COLO668 (cell line): ENCODE measurements at regions not wholly inside any gene's neighbourhood (a gene's known extent, or its start where the extent isn't known, plus 50 kb on each side); places are given as distances from the start of the nearest gene placed in this dataset.

Source experiments
- DNase-seq: peaks from one replicate; lab custom pipeline; 2025; ENCODE audit not compliant: unreplicated experiment; lab: John Stamatoyannopoulos, UW

DNA sequence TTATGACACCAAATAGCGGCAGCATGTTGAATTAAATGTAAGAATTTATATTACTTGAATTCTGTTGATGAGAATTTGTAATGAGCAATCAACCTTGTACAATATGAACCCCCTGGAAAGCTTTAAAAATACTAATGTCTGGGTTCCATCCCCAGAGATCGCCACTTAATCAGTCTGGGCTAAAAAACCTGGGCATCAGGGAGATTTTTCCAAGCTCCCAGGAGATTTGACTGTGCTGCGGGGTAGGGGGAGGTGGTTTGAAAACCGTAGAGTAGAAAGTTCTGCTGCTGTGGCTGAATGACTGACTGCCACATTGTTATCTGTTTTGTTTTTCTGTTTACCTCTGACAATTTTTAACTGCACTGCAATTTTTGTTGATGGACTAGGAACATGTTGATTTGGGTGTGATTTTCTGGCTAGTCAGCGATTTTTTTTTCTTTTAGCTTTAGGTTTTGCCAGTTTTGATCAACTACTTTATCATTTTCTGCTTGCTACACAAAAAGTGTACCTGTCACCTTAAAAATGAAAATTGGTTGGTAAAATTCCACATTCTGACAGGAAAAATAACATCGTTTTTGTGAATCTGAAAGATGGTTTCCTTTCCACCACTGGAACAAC lies 79.3 kb downstream of the PCTP start:
- DNase-seq: no peak

DNA sequence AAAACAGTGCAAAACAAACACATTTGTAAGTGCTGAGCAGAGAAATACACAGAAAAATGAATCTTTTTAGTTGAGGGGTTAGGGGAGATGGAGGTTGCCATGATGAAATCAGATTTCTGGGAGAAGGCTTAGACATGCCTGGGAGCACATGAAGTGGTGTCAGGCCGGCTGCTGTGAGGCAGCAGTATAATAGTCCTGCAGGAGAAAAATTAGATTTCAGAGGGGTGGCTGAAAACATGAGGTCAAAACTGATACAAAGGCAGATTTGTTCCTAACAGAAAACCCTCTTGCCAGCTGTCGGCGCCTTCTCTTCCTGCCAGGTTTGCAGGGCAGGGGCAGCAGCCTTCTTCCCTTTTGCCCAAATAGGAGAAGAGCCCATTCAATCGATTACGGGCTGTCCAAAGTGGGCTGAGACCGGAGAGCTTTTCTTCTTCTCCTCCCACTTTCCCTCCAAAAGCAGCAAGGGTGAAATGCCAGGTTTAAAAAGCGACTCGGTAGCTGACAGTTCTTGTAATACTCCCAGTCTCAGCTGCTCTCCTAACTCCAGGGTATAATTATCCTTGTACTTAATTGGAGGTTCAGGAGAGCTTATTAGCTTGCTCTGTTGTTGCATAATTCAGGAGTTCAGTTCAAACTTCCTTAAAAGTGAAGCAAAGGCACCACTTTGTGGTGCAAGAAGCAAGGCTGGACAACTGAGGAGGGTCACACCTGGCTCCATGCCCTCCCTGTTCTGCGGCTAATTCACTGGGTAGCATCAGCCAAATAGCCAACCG lies 80.0 kb downstream of the PCTP start:
- DNase-seq: no peak

DNA sequence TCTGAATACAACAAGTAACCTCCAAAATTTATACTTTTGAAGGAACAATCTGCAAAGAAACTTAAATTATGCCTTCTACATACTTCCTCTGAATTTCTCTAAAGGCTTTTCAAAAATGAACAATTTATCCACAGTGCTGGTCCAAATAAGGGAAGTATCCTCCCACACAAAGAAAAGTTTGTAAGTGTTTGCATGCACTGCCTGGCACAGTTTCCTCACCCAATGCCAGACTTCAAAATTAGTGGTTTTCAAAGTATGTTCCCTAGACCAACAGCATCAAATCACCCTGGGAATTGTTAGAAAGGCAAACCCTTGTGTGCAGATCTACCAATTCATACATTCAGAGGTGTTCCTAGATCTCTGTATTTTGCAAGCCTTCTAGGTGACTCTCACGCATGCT lies 82.5 kb downstream of the PCTP start:
- no peak for DNase-seq

DNA sequence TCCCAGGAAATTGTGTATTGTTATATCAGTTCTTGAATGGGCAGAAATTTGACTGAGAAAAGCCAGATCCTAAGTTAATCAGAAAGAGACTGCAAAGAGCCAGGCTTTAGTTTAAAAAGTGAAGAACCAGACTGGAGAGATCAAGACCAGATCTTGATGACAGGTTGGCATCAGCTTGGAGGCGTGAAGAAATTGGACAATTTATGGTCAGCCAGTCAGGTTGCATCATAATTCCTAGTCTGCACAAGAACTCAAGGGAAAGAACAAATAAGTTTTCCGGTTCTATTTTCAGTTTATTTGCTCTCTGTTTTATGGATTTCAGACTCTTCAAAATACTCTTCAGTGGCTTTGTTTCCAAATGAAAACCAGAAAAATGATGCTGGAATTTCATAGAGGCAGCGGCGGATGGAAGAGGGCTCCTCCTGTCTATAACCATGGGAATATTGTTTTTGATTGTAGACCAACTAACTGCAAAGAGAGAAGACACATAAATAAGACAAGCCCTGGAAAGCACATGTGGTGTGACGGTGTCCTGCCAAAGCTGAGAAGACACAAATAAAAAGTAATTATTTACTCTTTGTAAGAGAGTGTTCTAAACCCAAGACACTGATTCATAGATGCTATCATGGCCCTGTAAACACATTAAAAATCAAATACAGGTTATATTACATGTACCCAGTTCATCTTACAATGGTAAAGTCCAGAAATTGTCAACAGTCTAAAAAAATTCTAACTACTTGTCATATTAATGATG lies 91.7 kb downstream of the PCTP start:
- DNase-seq: no peak

DNA sequence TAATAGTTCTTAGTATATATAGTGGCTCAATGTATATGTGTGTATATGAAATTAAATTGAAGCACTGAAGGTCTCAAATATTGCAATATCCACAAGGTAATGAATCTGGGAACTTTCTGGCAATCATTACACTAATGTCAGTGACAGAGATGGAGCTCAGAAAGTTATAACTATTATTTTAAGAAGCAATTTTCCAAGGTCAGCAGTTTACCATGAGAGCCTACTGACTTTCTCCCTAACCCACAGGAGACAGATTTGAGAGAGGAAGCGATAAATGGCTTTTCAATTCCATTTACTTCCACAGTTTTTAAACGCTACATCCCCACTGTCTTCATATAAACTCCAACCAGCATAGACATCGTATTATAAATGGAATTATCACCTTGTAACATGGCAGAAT lies 92.9 kb downstream of the PCTP start:
- no peak for DNase-seq

DNA sequence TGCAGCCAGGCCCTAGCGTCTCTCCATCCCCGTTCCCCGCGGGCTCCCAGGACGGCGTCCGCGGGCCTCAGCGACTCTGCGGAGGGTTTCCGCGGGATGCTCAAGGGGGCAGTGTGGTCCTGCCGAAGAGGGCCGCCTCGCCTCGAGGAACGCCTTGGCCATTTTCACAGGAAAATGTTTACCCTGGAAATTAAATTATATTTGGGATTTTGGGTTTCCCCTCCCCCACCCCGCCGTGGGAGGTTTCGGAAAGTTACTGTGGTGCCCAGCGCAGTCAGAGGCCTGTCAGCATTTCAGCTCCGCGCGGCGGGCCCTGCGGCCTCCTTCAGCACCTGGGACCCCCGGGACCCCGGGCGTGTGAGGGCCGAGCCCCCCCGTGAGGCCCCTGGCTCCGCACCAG lies 94.5 kb downstream of the PCTP start:
- DNase-seq: peak; percentile 6

DNA sequence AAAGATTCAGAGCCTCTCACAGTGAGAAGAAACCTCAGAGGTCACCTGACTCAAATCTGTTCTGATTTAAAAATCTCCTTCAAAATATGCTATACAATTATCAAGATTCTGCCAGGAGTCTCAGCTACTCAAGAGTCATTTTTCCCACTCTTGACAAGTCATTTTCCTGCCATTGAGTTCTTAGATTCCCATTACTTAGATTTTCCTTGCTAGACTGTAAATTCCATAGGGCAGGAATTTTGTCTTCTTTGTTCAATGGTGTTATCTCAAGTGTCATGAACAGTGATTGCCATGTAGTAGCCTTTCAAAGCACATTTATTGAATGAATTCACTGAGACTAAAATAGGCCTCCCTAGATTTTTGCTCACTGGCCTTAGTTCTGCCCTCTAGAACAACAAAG lies 95.9 kb downstream of the PCTP start:
- DNase-seq: no peak

DNA sequence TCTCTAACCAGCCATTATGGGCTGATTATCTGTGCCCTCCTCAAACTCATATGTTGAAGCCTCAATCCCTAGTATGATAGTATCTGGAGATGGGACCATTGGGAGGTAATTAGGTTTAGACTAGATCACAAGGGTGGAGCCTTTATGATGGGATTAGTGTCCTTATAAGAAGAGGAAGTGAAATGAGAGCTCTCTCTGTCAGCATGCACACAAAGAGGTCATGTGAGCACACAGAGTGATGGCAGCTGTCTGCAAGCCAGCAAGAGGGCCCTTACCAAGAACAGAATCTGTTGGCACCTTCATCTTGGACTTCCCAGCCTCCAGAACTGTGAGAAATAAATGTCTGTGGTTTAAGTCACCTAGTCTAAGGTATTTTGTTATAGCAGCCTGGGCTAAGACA lies 101.9 kb downstream of the PCTP start:
- no peak for DNase-seq

DNA sequence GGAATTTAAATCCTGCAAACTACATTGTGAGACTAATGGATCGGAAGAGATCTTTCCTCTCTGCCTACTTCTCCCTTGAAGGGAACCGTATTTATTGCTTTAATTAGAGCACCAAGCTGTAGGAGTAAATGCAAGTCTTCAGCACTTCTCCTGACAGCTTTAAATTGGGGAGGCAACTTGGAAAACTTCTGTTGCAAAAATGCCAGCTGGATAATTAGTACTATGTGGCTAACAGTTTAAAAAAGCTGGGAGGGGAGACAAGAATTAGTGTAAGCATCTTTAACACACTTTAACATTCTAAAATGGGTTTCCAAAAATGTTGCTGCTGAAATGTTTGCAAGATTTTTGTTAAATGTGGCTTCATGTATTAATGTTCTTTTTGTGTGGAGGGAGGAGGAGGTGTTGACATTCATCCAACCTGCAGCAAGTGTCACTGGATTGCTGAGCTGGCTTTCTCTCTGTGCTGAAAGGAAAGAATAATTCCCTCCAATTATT lies 108.5 kb downstream of the PCTP start:
- DNase-seq: no peak

DNA sequence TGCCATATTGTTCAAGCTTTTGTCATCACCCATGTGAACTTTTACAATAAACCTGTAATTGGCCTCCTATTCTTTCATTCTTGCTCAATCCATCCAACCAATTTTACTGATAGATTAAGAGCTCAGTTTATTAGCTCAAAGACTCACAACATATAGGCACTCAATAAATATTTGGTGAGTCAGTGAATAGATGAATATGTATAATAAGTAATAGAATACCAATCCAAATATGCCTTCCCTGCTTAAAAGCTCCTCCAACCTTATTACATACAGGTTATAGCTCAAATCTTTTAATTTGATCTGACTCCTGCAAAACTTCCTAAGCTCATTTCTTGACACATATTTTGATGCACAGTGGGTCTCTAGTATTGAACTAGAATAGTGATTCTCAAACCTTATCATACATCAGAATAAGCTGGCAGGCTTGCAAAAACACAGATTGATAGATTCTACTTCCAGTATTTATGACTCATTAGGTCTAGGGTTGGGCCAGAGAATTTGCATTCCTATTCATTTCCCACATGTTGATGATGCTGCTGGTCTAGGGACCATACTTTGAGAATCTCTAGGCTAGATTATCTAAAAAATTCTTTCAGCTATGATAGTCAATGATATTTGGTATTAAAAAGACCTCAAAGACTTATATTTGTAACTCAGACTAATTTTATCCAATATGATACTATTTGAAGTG lies 114.4 kb downstream of the PCTP start:
- DNase-seq: no peak

DNA sequence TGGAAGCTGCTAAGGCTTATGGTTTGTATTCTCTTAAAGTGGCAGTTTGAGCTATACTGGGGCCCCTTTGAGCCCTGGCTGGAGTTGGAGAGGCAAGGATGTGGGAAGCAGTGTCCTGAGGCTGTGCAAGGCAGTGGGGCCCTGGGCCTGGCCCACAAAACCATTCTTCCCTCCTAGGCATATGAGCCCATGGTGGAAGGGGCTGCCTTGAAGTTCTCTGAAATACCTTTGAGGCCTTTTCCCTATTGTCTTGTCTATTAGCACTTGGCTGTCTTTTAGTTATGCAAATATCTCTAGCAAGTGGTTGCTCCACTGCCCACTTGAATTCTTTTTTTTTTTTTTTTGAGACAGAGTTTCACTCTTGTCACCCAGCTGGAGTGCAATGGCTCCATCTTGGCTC lies 119.2 kb downstream of the PCTP start:
- DNase-seq: no peak

DNA sequence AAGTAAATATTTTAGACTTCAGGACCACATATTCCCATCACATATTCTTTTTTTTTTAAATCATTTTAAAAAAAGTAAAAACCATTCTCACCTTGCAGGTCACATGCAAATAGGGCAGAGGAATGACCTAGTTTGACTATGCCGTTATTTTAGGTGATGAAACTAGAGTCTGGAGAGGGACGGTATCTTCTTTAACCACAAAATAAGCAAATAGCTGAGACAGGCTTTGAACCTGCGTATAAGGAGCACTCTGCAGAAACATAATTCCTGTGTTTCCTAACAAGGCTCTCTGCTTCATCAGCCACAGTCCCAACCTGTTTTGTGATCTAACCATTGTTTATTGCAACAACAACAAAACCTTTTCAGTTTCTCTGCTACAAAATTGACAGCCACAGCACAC lies 121.5 kb downstream of the PCTP start:
- no peak for DNase-seq

DNA sequence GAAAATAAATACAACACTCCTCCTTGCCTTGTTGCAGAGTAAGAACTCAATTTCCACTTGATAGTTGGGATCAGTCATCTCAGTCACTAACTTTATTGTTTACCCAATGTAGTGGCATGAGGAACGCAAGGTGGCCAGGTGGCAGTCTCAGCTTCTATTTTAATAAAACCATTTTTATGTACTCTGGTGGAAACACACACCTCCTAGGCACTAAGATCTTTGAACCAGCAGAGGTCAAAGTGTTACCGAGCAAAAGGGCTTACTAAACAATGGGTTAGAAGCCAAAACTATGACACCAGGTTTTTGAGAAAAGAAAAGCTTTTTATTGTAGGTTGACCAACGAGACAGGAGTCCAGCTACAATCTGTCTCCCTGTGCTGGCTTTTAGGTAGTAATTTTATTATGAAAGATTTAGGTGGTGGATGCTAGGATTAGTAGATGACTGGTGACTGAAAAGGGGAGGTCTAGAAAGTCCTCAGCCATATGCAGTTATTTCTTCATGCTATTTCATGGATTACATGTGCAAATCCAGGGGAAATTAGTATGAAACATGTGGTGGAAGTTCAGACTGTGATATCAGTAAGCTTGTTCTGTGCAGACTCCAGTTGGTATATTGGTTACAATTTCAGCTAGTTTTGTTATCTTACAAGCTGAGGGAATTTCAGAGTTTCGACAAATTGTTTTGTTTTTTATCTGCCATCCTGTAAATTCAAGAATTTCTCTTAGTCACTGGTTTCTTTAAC lies 122.3 kb downstream of the PCTP start:
- DNase-seq: no peak

DNA sequence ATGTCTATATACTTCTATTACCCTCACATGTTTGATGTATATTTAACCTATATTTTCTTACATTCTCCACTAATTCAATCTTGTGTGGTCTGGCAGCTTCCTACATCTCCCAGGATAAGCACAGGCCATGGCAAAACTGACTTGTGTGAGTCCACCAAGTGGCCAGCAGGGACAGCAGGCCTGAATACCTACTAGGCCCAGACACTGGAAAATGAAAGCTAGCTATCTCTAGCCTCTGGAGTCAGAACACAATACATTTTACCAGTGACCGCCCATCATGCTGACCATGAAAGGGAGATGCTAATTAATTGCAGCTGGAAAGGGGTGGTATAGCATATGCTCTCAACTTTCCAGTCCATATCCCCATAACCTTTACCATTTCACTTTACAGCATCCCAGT lies 132.3 kb downstream of the PCTP start:
- DNase-seq: no peak

DNA sequence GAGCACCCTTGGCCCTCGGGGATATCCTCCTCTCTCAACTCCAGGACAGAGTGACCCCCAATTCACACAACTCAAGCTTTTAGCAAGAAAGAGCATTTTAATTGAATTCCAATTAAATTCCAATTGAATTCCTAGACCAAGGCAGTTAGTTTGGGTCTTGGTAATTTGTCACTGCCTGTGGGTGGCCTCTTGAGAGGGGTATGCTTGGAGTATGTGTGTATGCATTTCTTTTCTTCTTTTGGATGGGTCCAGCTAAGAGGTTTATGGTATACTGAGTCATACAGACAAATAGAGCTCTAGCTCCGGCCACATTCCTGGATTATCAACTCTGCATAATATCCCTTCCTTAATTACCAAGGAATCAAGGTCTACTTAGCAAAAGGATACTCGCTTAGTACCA lies 136.7 kb downstream of the PCTP start:
- DNase-seq: no peak

DNA sequence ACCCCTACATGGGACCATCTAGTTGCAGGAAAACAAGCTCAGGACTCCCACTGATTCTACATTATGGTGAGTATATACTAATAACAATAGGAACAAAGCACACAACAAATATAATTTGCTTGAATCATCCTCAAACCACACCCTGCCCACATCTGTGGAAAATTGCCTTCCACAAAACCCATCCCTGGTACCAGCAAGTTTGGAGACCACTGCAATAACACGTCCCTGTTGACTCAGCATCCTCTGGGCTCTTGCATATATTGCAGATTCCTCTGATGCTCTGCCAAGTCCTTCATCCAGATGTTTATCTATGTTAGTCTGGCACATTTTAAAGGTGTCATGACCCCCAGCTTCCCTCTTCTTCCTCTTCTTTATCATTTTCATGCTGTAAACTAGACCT lies 138.4 kb downstream of the PCTP start:
- no peak for DNase-seq

DNA sequence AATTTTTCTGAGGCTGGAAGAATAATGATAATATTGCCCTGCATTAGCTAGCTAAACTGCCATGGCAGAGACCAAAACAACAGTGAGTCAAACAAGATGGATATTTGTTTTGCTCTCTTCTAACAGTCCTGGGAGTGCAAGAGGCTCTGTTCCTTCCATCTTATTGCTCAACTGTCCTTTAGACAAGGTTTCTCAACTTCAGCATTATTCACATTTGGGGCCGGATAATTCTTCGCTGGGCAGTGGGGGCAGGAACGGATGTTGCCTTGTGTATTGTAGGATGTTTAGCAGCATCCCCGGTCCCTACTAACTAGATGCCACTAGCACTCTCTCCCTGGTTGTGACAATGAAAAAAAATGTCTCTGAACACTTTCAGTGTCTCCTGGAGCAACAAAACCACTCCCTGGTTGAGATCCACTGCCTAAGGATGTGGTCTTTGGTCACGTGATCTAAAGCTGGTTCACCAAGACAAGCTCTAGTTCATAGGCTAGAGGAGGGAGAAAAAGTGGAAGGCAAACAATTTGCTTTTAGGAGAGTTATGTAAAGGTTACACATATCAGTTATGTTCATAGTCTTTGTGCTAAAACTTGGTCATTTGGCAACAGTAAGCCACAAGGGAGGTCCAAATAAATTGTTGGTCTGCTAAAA lies 144.4 kb downstream of the PCTP start:
- no peak for DNase-seq

DNA sequence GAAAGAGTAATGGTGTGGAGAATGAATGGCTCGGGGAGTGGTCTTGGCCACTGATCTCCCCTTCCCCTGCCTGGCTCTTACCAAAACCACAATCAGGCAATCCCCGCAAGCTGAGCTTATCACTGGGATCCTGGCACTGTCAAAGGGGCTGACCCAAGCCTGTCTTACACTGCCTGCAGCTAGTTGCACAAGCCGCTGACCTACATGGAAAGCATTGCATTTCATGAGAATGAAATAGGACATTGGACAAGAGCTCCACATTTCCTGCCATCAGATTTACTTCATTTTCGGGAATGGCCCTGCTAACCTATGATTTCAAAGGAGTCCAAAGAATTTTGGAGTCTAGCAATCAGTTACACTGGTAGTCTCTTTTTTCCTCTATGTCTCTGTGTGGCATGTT lies 146.4 kb downstream of the PCTP start:
- no peak for DNase-seq

DNA sequence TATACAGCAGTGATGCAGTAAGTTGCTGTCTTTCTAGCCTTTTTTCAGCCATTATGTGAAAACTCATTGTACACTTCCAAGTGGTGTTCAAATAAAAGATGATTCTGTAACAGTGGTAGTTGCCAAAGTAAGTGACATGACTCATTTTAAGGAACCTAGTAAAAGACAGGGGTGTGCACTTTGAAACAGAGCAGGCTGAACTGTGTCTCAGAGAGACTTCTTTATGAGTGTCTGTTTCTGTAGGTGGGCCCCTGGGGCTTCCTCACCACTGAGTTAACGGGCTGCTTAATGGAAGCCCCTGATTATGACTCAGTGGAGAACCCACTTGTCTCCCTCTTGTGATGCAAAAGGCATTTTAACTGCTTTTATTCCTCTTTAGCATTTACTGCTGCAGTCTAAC lies 147.3 kb downstream of the PCTP start:
- DNase-seq: no peak

DNA sequence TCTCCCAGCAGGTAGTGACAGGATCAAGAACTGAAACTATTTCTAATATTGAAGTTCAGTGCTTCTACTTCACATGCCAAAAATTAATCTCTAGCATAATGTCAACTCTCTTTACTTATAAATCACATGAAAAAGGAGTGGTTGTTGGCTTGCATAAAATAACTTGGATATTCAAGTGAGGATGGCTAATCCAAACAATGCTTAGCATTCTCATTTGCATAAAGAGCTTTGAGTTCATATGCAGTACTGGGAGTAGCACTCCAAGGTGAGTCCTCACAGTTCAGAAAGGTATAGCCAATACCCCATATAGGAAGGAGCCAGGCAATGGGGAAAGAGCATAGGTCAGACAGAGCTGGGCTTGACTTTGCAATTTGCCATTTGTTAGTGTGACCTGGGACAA lies 149.3 kb downstream of the PCTP start:
- no peak for DNase-seq
